Effector memory CD4-positive, alpha-beta T cell (primary cell): ENCODE measurements at regions not wholly inside any gene's neighbourhood (a gene's known extent, or its start where the extent isn't known, plus 50 kb on each side); places are given as distances from the start of the nearest gene placed in this dataset.

ENCODE experiments used
- DNase-seq, 3 donors: peaks; one replicate each; pipeline ENCODE4 v3.0.0-alpha.2; 2020
- H3K27ac ChIP-seq: 2 replicates; pipeline ENCODE4 v1.7.0; 2013; ENCODE audit warnings: mild to moderate bottlenecking, low read length, moderate library complexity; ENCODE audit not compliant: insufficient read depth, poor library complexity, severe bottlenecking
- H3K27me3 ChIP-seq: replicated peaks from 2 replicates; pipeline ENCODE4 v1.7.0; 2013; ENCODE audit warnings: mild to moderate bottlenecking, low read length; ENCODE audit not compliant: insufficient read depth, control insufficient read depth, poor library complexity, severe bottlenecking
- H3K36me3 ChIP-seq: 2 replicates; pipeline ENCODE4 v1.7.0; 2013; ENCODE audit warnings: mild to moderate bottlenecking, low read length, moderate library complexity; ENCODE audit not compliant: control insufficient read depth, insufficient read depth
- H3K4me1 ChIP-seq: 2 replicates; pipeline ENCODE4 v1.7.0; 2013; ENCODE audit warnings: low read length, mild to moderate bottlenecking; ENCODE audit not compliant: control insufficient read depth, insufficient read depth, poor library complexity, severe bottlenecking
- H3K4me3 ChIP-seq: 2 replicates; pipeline ENCODE4 v1.7.0; 2013; ENCODE audit warnings: low read length, low read depth, mild to moderate bottlenecking; ENCODE audit not compliant: insufficient read depth, poor library complexity, severe bottlenecking
- H3K9me3 ChIP-seq: 2 replicates; pipeline ENCODE4 v1.7.0; 2013; ENCODE audit warnings: mild to moderate bottlenecking, low read length, moderate library complexity; ENCODE audit not compliant: control insufficient read depth

DNA sequence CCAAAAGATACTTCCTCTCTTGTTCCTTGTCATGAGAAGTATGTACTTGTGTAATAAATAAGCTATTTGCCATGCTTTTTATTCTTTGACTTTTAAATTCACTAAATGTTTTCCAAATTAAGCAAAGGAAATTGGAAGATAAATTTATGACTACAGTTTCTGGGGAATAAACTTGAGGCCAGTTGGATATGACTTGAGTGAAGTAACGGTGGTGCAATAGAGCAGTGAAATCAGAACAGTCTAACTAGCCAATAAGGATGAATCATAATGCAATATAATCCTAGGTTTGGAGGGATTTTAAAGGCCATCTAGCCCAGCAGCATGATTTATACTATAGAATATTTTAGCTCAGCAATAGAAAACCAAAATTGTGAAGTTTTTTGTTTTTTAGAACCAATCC, 183.8 kb upstream of the TCF21 start:
- Histone ChIP-seq H3K27ac (no peak overlapping the region), H3K9me3 (no peaks in the 10 kb centered on the region), H3K36me3 (no peaks in the 10 kb centered on the region), H3K4me1 (no peaks in the 10 kb centered on the region), H3K27me3 (no peaks in the 10 kb centered on the region), H3K4me3 (no peak overlapping the region)
- DNase-seq: no peak

DNA sequence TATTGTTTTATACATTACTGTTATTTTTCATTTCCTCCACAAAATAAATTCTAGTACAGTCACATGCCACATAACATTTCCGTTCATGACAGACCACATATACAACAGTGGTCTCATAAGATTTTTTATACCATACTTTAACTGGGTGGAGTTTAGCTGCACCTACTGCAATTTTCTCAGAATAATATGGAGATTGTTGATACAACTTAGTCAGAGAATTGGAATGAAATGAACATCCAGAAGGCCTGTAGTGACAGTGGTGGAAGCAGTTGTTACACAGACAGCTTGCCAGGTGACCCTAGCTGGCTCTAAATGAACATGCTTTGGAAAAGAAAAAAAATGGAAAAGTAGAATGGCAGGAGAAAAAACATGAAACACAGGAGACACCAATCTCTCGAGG, 183.2 kb upstream of the TCF21 start:
- Histone ChIP-seq H3K4me1 (no peaks in the 10 kb centered on the region), H3K27me3 (no peaks in the 10 kb centered on the region)
- no peak for DNase-seq

DNA sequence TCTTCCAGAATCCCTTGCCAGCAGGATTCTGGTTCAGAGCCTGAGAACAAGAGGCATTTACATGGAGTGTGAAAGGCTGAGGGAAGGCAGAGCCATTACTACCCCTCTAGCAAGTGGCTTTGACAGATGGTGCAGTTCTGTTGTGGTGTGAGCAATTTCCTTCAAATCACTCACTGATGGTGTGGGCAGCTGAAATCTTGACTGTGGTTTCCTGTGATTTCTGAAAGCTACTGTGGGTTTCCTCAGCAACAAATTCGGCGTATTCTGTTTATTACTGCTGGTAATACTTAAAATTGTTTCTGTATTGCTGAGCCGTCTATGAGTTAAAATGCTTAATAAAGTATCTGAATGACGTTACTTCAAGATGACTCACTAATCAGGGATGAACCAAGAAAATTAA, 181.5 kb upstream of the TCF21 start:
- Histone ChIP-seq H3K27me3 (no peaks in the 10 kb centered on the region), H3K4me1 (no peaks in the 10 kb centered on the region), H3K9me3 (no peaks in the 10 kb centered on the region), H3K4me3 (no peak overlapping the region), H3K36me3 (no peaks in the 10 kb centered on the region), H3K27ac (no peak overlapping the region)
- DNase-seq: no peak

More for the DNA sequence above, 183.2 kb upstream of the TCF21 start:
- no peaks in the 10 kb centered on the region for H3K36me3 ChIP-seq
- H3K4me3 ChIP-seq: no peak overlapping the region
- H3K27ac ChIP-seq: no peak overlapping the region
- no peaks in the 10 kb centered on the region for H3K9me3 ChIP-seq

DNA sequence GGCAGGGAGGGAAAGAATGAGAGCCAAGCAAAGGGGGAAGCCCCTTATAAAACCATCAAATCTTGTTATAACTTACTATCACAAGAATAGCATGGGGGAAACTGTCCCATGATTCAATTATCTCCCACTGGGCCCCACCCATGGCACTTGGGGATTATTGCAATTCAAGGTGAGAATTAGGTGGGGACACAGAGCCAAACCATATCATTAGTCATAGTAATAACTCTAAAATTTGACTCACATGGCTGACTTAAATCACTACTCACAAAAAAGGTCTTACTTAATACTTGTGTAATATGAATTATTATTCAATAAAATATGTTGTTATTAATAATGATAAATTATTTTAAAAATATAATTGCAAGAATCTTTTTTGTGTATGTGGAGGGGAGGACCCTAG, 178.1 kb upstream of the TCF21 start:
- H3K27me3 ChIP-seq: no peaks in the 10 kb centered on the region
- H3K4me1 ChIP-seq: no peaks in the 10 kb centered on the region
- no peaks in the 10 kb centered on the region for H3K9me3 ChIP-seq
- DNase-seq: no peak
- H3K4me3 ChIP-seq: no peak overlapping the region
- H3K36me3 ChIP-seq: no peaks in the 10 kb centered on the region
- H3K27ac ChIP-seq: no peak overlapping the region

DNA sequence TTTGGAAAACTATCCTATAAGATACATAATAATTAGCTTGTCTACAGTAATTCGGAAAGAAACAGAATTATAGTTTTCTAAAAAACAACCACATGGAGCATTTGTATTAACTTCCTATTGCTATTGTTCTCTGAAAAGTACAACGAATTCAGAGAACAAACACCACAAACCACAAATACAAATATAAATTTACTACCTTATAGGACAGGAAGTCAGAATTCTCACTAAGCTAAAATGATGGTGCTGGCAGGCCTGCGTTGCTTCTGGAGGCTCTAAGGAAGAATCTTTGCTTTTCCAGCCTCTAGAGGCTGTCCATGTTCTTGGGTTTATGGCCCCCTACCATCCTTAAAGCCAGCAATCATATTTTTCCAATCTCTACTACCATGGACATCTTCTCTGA, 173.6 kb upstream of the TCF21 start:
- Histone ChIP-seq H3K36me3 (no peaks in the 10 kb centered on the region), H3K4me1 (no peaks in the 10 kb centered on the region), H3K27me3 (no peaks in the 10 kb centered on the region), H3K4me3 (no peak overlapping the region), H3K27ac (no peak overlapping the region), H3K9me3 (no peaks in the 10 kb centered on the region)
- DNase-seq: no peak

DNA sequence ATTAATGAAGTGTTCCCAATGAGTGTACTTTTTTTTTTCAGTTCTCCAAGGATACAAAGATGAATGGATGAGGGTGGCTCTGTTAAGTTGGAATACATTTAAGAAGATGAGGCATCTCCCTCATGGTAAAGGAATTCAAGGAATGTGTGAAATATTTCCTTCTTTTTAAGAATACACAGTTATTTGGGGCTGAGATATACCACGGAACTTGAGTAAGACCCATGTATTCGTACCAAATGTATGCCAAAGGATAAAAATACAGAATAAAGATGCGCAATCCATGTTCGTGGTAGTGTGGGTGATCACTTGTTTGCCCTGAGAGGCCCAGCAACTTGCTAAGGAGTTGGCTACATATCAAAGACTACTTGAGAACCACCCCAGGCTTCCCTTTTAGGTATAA, 164.2 kb upstream of the TCF21 start:
- DNase-seq: no peak
- Histone ChIP-seq H3K27ac (no peak overlapping the region), H3K4me3 (no peak overlapping the region), H3K36me3 (no peaks in the 10 kb centered on the region), H3K4me1 (no peaks in the 10 kb centered on the region), H3K27me3 (no peaks in the 10 kb centered on the region), H3K9me3 (no peaks in the 10 kb centered on the region)

DNA sequence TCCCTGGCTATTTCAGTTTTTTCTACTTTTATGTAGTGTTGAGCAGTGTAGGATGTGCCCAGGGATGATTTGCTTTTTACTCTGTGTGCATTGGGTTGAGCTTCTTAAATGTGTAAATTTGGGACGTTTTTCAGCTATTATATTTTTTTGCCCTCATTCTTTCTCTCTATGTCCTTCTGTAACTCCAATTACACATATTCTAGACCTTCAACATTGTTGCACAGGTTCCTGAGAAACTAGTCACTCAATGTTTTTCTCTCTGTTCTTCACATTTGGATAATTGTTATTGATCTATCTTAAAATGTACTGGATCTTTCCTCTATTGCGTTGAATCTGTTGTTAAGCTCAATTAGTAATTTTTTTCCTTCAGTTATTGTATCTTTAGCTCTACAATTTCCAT, 162.7 kb upstream of the TCF21 start:
- H3K9me3 ChIP-seq: no peaks in the 10 kb centered on the region
- H3K4me3 ChIP-seq: no peak overlapping the region
- no peak for DNase-seq
- H3K36me3 ChIP-seq: no peaks in the 10 kb centered on the region
- H3K27ac ChIP-seq: no peak overlapping the region
- no peaks in the 10 kb centered on the region for H3K27me3 ChIP-seq
- no peaks in the 10 kb centered on the region for H3K4me1 ChIP-seq

DNA sequence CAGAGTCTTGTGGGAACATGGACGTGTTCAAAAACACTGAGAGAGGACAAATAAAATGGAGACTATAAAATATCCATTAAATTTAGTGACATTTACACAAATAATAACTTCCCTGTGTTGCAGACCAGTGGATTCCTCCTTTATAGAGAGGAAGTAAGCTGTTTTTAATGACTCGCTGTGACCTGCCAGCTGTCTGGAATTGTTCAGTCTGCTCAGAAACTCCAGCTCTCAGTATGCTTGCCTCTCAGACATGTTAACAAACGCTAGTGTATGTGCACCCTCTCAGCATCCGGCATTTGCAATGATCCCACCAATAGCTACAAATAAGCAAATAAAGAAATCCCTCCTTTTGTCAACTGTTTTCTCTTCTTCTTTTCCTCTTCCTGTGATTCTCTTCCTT, 158.0 kb upstream of the TCF21 start:
- Histone ChIP-seq H3K4me1 (no peaks in the 10 kb centered on the region), H3K27ac (no peak overlapping the region), H3K9me3 (no peaks in the 10 kb centered on the region), H3K27me3 (no peaks in the 10 kb centered on the region), H3K4me3 (no peak overlapping the region), H3K36me3 (no peaks in the 10 kb centered on the region)
- no peak for DNase-seq

DNA sequence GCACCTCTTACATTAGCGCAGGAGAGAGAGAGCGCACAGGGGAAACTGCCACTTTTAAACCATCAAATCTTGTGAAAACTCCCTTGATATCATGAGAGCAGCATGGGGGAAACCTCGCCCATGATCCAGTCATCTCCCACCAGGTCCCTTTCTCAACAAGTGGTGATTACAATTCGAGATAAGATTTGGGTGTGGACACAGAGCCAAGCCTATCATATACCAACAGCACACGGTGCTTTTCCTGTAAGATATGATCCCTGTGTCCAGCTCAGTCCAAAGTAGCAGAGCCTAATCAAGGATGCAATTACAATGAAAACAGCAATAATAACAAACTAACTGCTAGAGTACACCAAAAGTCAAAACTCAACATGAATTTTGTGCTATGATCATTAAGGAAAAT, 148.7 kb upstream of the TCF21 start:
- Histone ChIP-seq H3K4me1 (no peaks in the 10 kb centered on the region), H3K27me3 (no peaks in the 10 kb centered on the region), H3K9me3 (no peaks in the 10 kb centered on the region), H3K4me3 (no peak overlapping the region), H3K27ac (no peak overlapping the region), H3K36me3 (no peaks in the 10 kb centered on the region)
- DNase-seq: no peak

DNA sequence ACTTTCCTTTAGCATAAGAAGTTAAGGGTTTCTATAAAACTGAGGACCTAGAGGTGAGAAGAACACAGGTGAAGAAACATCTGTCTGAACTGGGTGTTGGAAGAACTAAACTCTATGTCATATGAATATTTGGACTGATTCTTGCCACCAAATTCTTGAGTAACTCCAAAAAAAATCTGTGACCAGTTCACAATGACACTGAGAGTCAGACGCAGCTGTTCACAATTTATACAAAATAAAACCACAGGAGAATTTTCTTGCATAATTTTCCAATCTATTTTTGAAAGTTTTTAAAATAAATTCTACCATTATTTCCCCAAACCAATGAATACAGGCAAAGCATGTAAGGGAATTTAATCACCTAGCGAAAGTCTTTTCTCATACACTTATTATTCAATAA, 148.1 kb upstream of the TCF21 start:
- H3K4me3 ChIP-seq: no peak overlapping the region
- no peaks in the 10 kb centered on the region for H3K4me1 ChIP-seq
- no peaks in the 10 kb centered on the region for H3K9me3 ChIP-seq
- no peak for DNase-seq
- no peaks in the 10 kb centered on the region for H3K36me3 ChIP-seq
- H3K27ac ChIP-seq: no peak overlapping the region
- no peaks in the 10 kb centered on the region for H3K27me3 ChIP-seq

DNA sequence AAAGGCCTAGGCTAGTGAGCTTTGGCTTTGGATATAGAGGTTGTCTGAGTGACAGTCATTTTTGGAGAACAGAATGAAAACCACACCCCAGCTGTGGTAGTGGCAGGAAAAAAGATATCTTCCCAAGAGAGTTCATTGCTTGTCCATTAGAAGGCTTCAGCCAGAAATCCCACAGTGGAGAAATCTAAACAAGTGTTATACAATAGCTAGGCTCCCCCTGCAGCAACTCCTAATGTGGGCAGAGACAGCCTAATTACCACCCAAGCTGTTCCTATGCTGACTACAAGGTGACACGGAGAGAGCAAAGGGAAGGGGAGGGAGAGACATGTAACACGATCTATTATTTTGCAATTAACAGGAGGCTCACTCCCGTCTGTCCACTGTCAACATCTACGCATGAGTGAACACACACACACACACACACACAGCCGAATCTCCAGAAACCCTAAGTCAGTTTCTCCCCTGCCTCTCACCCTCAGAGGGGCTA, 147.5 kb upstream of the TCF21 start:
- Histone ChIP-seq H3K27me3 (no peaks in the 10 kb centered on the region), H3K36me3 (no peaks in the 10 kb centered on the region), H3K27ac (no peak overlapping the region), H3K9me3 (no peaks in the 10 kb centered on the region), H3K4me3 (no peak overlapping the region), H3K4me1 (no peaks in the 10 kb centered on the region)
- DNase-seq: no peak
